GM12872 (cell line): ENCODE measurements at regions not wholly inside any gene's neighbourhood (a gene's known extent, or its start where the extent isn't known, plus 50 kb on each side); places are given as distances from the start of the nearest gene placed in this dataset.

Experiments used
- TF ChIP-seq, protein P1 (sequence below): IDR thresholded peaks from 3 replicates; pipeline ENCODE4 v1.5.1; 2011; ENCODE audit warnings: low read depth, mild to moderate bottlenecking, low read length, moderate library complexity; ENCODE audit not compliant: insufficient read depth

DNA sequence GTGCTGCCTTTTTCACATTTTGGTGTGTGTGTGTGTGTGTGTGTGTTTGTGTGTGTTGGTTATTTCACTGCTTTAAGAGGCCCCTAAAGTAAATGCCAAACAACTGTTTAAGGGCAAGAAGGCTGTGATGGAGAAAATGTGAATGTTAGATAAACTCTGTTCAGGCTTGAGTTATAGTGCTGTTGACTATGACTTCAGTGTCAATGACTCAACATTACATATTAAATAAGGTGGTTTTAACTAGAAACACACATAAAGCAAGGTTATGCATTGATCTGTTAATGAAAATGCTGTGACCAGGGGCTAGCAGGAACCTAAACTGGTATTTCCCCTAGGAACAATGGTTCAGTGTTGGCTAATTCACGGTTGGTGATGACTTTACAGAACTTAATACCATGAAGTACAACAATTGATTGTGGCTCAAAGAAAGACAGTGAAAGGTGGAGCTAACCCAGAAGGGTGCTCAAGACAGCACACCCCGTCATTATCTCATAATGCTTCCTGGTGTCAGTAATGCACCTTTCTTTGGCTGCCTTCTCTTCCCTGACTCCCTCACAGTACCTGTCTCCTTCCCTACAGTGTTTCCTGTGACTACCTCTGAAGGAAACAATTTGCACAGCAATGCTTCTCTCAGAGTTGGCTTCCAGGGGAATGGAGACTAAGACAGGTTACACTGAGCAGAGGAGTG is 116.1 kb downstream of the RIN2 start:
- TF ChIP-seq, protein P1, sequence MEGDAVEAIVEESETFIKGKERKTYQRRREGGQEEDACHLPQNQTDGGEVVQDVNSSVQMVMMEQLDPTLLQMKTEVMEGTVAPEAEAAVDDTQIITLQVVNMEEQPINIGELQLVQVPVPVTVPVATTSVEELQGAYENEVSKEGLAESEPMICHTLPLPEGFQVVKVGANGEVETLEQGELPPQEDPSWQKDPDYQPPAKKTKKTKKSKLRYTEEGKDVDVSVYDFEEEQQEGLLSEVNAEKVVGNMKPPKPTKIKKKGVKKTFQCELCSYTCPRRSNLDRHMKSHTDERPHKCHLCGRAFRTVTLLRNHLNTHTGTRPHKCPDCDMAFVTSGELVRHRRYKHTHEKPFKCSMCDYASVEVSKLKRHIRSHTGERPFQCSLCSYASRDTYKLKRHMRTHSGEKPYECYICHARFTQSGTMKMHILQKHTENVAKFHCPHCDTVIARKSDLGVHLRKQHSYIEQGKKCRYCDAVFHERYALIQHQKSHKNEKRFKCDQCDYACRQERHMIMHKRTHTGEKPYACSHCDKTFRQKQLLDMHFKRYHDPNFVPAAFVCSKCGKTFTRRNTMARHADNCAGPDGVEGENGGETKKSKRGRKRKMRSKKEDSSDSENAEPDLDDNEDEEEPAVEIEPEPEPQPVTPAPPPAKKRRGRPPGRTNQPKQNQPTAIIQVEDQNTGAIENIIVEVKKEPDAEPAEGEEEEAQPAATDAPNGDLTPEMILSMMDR: no peak

DNA sequence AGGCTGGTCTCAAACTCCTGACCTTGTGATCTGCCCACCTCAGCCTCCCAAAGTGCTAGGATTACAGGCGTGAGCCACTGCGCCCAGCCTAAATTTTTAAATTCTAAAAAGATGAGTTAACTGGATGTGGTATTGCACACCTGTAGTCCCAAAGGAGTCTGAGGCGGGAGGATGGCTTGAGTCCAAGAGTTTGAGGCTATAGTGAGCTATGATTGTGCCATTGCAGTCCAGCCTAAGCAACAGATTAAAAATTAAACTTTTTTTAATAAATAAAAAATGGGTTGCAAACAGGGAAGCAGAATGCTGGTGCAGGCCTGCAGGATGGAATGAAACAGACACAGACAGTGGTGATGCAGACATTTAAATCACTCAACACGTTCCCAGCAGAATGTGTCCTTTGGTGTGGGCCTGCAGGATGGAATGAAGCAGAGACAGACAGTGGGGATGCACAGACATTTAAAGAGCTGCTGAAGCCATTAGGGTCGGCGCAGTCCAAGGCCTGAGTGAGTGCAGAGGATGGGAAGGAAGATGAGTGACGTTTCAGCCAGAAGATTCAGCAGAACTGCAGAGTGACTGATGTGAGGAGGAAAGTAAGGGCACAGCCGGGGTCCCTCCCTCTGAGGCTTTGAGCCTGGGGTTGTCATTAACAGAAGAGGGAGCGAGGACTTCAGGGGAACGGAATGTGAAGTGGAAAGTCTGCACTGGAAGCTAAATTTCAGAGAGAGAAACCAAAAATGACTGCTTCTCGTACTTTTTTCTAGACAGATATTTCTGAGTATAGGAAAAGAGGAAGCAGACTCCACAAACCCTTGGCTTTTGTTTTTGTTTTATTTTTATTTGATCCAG is 117.5 kb downstream of the RIN2 start:
- TF ChIP-seq, protein P1: no peak

DNA sequence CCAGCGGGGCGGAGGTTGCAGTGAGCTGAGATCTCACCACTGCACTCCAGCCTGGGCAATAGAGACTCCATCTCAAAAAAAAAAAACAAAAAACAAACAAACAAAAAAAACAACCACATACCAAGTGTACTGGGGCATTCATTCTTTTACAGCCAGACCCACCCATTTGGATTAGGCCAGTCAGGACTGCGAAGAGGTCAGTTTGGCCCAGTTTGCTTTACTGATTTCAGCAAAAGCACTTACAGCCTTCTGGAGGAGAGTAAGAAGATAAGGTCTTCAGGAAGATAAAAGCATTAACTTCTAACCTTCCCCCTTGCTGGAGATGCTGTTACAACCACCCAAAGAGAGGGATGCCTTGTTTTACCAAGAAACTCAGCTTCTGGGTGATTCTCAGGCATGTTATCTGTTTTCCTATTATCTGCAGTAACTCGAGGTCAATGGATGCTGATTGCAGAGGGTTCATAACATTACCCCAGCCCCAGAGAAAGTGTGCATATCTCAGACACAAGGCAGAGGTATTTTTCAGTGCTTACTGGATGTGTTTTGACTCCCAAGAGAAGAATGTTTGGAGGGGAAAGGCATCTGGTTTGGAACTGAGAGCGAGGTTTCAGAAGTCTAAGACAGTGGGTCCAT is 118.9 kb downstream of the RIN2 start:
- TF ChIP-seq, protein P1: no peak

DNA sequence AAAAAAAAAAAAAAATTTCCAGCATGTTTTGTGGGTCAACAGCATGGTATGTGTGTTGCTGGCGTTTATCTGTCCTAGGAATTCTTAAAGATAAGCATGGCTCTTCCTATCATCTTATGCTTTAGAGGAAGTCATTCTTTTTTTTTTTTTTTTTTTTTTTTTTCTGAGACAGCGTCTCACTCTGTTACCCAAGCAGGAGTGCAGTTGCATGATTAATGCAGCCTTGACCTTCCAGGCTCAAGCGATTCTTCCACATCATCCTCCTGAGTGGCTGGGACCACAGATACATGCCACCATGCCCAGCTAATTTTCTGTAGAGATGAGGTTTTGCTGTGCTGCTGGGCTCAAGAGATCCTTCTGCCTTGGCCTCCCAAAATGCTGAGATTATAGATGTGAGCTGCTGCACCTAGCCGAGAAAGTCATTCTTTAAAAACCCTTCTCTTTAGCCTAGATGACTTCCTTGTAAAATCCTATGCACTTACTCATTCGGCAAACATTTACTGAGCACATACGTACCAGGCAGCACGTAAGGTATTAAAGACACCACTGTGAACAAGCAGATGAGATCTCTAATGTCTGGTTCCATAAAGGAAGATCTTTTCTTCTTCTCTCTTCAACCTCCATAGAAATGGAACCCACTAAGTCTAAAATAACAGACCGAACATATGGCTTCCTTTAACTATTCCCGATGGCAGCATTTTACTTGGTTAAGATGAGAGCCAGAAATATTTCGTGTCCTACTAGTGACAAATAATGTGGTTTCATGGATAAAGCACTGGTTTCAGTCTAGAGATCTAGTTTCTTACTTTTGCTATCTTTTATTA is 122.4 kb downstream of the RIN2 start:
- TF ChIP-seq, protein P1: no peak

DNA sequence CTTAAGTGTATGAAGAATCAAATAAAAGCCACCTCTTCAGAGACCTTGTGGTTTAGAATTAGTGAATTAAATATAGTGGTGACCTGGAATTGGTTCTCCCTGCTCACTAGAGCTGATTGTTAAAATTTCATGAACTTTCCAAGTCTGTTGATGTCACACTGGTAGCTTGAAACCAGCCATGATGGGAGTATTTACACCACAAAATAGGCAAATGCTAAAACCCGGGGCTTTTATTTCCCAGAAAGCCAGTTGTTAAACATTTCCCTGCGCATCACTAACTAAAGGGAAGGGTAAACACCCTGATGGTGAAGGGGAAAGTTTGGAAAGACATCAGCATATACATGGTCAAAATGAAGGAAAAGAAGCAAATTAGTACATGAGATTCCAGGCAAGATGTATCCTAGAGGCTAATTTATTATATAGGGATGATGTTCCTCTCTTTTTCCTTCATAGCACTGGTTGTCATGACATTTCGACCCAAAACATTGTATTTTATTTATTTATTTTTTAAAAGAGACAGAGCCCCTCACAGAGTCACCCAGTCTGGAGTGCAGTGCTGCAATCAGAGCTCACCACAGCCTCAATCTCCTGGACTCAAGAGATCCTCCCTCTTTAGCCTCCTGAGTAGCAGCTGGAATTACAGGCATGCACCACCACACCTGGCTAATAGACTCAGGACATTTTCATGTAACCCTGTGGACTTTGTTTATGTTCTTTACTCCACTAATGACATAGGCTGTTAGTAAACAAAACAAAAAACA is 123.2 kb downstream of the RIN2 start:
- TF ChIP-seq, protein P1: no peak

DNA sequence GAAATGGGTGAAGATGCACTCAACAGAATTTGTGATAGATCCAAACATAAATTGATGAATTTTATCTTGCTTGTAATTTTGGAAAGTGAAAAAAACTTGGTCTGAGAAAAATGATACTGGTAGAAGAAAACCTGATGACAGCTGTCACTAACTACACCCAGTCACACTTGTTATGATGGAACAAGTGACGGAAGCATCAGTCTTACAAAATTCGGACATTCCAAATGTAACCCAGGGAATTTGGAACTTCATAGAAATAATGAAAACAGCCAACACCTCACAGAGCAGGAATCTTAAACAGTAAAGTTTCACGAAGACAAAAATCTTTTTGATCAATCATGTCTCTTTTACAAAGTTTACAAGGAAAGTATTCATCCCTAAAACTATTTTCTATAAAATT is 123.9 kb downstream of the RIN2 start:
- TF ChIP-seq, protein P1: no peak
